Epithelial cell of esophagus (primary cell): ENCODE measurements at regions not wholly inside any gene's neighbourhood (a gene's known extent, or its start where the extent isn't known, plus 50 kb on each side); places are given as distances from the start of the nearest gene placed in this dataset.
A peak's percentile ranks its signal among the peaks of the same experiment; 100 is the strongest.

Experiments
- DNase-seq: peaks from one replicate; pipeline ENCODE4 v3.0.0; 2010; ENCODE audit warnings: low read depth
- H3K4me3 ChIP-seq: 2 replicates; pipeline ENCODE4 v1.5.1; 2011; ENCODE audit warnings: mild to moderate bottlenecking, low read length, control low read depth
- TF ChIP-seq, protein P1 (sequence below): IDR thresholded peaks from 2 replicates; pipeline ENCODE4 v1.5.1; 2011; ENCODE audit warnings: low read depth, mild to moderate bottlenecking, low read length, control low read depth, inconsistent platforms; ENCODE audit not compliant: insufficient read depth; ENCODE audit errors: missing control alignments

DNA sequence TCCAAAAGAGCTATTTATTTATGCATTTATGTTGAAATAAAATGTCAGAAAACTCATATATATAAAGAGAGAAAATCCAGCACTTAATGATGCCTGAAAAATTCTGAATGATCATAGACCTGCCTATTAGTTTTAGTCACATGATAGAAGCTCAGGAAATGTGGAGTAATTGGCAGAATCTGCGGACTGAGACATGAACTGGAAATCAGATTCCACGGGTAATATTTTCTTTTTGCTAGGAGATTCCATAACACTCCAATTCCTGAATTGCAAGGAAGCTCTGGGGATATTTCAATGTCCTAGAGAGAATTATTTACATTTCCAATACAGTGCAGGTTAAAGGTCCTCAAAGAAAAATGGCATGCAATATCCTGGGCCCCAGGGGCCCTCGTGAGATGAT, 778.8 kb downstream of the SEMA5A start:
- no peak overlapping the region for H3K4me3 ChIP-seq
- TF ChIP-seq, protein P1, sequence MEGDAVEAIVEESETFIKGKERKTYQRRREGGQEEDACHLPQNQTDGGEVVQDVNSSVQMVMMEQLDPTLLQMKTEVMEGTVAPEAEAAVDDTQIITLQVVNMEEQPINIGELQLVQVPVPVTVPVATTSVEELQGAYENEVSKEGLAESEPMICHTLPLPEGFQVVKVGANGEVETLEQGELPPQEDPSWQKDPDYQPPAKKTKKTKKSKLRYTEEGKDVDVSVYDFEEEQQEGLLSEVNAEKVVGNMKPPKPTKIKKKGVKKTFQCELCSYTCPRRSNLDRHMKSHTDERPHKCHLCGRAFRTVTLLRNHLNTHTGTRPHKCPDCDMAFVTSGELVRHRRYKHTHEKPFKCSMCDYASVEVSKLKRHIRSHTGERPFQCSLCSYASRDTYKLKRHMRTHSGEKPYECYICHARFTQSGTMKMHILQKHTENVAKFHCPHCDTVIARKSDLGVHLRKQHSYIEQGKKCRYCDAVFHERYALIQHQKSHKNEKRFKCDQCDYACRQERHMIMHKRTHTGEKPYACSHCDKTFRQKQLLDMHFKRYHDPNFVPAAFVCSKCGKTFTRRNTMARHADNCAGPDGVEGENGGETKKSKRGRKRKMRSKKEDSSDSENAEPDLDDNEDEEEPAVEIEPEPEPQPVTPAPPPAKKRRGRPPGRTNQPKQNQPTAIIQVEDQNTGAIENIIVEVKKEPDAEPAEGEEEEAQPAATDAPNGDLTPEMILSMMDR = no peak
- DNase-seq = no peak

DNA sequence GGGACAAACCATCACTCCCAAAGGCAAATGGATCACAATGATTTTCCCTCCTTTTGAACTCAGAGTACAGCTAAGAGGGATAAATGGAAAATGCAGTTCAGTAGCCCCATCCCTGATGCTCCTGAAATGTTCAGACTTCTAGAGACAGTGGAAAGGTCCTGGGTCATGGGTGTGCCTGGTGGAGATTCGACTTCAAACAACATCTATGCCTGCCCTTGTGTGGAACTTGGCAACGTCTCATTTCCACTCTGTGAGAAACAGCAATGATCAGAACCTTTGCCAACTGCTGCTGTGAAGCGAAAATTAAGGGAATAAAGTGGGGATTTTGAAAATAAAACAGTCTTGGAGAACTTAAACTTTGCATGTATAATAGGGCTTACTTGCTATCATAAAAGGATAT, 778.1 kb downstream of the SEMA5A start:
- TF ChIP-seq, protein P1 = no peak
- no peak for DNase-seq
- H3K4me3 ChIP-seq = no peak overlapping the region

DNA sequence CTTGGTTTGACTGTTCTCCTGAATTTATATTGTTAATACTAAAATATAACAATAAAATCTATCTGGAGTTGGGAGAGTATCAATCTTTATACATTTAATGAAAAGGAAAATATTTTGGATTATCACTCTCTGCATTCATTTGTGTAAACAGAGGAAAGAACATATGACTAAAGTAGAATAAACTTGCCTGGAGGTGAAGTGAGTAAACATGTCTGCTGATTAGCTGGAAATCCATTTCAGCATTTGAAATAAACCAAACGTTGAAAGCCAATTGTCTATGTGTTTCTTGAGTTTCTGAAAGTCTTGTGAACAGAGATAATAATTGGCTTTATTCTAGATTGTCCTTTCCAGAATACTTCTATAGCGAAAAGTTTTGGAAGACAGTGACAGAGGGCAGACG, 776.2 kb downstream of the SEMA5A start:
- peak; percentile 54 for DNase-seq
- no peak overlapping the region for H3K4me3 ChIP-seq
- TF ChIP-seq, protein P1 = no peak

DNA sequence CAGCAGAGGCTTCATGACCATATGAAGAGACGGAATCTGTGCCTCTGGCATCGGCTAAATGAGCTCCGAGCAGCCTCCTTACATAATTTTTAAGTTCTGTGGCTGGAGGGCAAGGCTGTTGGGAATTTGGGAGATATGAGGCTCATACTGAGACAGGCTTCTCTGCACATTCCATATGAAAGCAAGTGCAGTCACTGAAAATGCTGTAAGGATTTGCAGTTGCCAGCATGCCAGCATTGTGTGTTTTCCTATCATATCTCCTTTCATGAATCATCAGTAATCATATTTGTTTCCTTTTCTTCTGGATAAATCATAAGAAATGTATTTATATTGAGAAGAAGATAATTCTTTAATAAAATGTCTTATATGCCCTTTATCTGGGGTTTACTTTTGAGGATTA, 775.4 kb downstream of the SEMA5A start:
- DNase-seq = peak; percentile 14

DNA sequence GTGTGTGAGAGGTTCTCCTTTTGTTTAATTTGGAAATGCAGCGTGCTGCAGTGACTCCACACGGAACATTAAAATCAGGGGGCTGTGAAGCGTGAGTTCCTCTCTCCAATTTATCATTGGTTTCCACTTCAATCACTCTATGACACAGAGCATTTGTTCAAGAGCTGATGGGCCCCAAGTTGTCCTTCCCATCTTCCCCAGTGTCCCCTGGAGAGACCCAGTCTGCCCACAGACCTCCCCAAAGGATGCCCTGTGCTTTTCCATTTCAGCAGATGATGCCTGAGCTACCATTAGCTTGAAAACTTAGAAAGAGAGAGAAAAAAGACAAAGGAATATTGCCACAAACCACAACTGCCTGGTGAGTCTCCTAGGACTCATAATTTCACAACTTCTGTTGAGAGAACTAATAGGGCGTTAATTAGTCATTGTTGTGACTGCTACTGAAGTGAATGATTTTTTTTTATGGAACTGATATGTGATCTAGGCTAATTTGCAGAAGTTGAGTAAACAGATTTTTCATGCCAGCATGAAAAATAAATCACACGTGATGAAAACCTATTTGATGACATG, 772.7 kb downstream of the SEMA5A start:
- peak; percentile 85 for DNase-seq
- no peak overlapping the region for H3K4me3 ChIP-seq
- TF ChIP-seq, protein P1 = no peak

More for the DNA sequence above, 775.4 kb downstream of the SEMA5A start:
- H3K4me3 ChIP-seq = no peak overlapping the region
- TF ChIP-seq, protein P1 = no peak

DNA sequence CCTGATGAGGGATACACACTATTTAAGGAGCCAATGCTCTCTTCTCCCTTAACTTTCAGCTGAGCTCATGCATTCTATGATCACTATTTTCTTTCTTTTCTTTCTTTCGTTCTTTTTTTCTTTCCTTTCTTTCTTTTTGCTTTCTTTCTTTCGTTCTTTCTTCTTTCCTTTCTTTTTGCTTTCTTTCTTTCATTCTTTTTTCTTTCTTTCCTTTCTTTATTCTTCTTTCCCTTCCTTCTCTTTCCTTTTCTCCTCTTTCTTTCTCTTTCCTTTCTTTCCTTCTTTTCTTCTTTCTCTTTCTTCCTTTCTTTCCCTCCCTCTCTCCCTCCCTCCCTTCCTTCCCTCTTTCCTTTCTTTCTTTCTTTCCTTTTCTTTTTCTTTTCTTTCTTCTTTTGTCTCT, 761.2 kb downstream of the SEMA5A start:
- H3K4me3 ChIP-seq = no peak overlapping the region
- TF ChIP-seq, protein P1 = no peak
- DNase-seq = no peak

DNA sequence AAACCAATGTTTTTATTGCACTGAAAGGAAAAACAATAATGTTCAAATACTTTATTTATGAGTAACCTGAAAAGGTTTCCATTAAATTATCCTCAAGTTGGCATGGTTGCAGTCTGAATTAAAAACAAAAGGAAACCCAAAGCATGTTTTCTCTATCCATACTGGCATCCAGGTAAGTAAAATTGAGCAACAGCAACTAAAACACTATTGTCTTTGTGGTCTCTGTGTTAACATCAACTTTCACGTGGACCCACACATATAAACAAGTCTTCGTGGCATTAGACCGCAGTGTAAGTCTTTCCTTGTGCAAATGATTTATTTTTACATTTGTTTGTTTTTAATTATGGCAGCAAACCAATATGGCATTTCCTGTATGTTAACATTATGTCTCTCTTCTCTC, 757.6 kb downstream of the SEMA5A start:
- TF ChIP-seq, protein P1 = no peak
- H3K4me3 ChIP-seq = no peak overlapping the region
- DNase-seq = no peak
